Keratinocyte (primary cell): ENCODE measurements at regions not wholly inside any gene's neighbourhood (a gene's known extent, or its start where the extent isn't known, plus 50 kb on each side); places are given as distances from the start of the nearest gene placed in this dataset.

Experiments used
- DNase-seq: peaks from one replicate; pipeline ENCODE4 v3.0.0-alpha.2; 2011; ENCODE audit warnings: low read depth, missing footprints, low spot score
- FAIRE-seq: peaks from 2 replicates; lab custom pipeline; 2011; peaks lifted over from hg19 to GRCh38; lab: Jason Lieb, UNC
- H2AFZ ChIP-seq: 2 replicates; pipeline ENCODE4 v1.6.0; 2012; ENCODE audit warnings: low read length, control low read depth, inconsistent platforms; ENCODE audit not compliant: control insufficient read depth
- H3K27ac ChIP-seq: 2 replicates; pipeline ENCODE4 v1.5.1; 2011; ENCODE audit warnings: low read length; ENCODE audit not compliant: control insufficient read depth, insufficient read depth
- H3K27me3 ChIP-seq: 3 replicates; pipeline ENCODE4 v1.6.0; 2011; ENCODE audit warnings: low read length; ENCODE audit not compliant: control insufficient read depth, insufficient read depth; ENCODE audit errors: extremely low read depth
- H3K36me3 ChIP-seq, 2 experiments: 2 replicates in 1 of 2; 3 replicates in 1 of 2; pipeline ENCODE4 v1.5.1; 2011; ENCODE audit warnings: low read length in 2 of 2, mild to moderate bottlenecking in 1 of 2; ENCODE audit not compliant: control insufficient read depth in 2 of 2, insufficient read depth in 2 of 2; ENCODE audit errors: extremely low read depth in 1 of 2
- H3K4me1 ChIP-seq: 3 replicates; pipeline ENCODE4 v1.5.1; 2011; ENCODE audit warnings: low read length; ENCODE audit not compliant: control insufficient read depth, insufficient read depth; ENCODE audit errors: extremely low read depth
- H3K4me2 ChIP-seq: 3 replicates; pipeline ENCODE4 v1.6.0; 2011; ENCODE audit warnings: low read depth, low read length; ENCODE audit not compliant: control insufficient read depth, insufficient read depth; ENCODE audit errors: extremely low read depth
- H3K4me3 ChIP-seq, 3 experiments: fragments of 200-600 bp in 1 of 3; sonication (generic) in 1 of 3; 2 replicates in 2 of 3; 3 replicates in 1 of 3; pipeline ENCODE4 v1.5.1; 2011 to 2016; ENCODE audit warnings: low read length in 3 of 3, mild to moderate bottlenecking in 3 of 3, control low read depth in 2 of 3, inconsistent platforms in 1 of 3, low read depth in 1 of 3, mixed read lengths in 1 of 3, mixed run types in 1 of 3, moderate library complexity in 1 of 3; ENCODE audit not compliant: control insufficient read depth in 2 of 3, insufficient read depth in 2 of 3; ENCODE audit errors: extremely low read depth in 1 of 3
- H3K79me2 ChIP-seq: 2 replicates; pipeline ENCODE4 v1.6.0; 2012; ENCODE audit warnings: low read length; ENCODE audit not compliant: control insufficient read depth, insufficient read depth
- H3K9ac ChIP-seq: 3 replicates; pipeline ENCODE4 v1.6.0; 2011; ENCODE audit warnings: low read length; ENCODE audit not compliant: control insufficient read depth, insufficient read depth; ENCODE audit errors: extremely low read depth
- H3K9me1 ChIP-seq: 3 replicates; pipeline ENCODE4 v1.6.0; 2011; ENCODE audit warnings: low read length; ENCODE audit not compliant: control insufficient read depth, insufficient read depth; ENCODE audit errors: extremely low read depth
- H3K9me3 ChIP-seq: 2 replicates; pipeline ENCODE4 v1.5.1; 2012; ENCODE audit warnings: low read depth, low read length; ENCODE audit not compliant: control insufficient read depth
- H4K20me1 ChIP-seq: 3 replicates; pipeline ENCODE4 v1.6.0; 2011; ENCODE audit warnings: low read length; ENCODE audit not compliant: control insufficient read depth, insufficient read depth; ENCODE audit errors: extremely low read depth
- CTCF ChIP-seq, 3 experiments: IDR thresholded peaks in 1 of 3; conservative IDR thresholded peaks in 1 of 3; optimal IDR thresholded peaks in 1 of 3; 2 replicates in 2 of 3; 3 replicates in 1 of 3; pipeline versions ENCODE3 to v1.5.1; 2011; ENCODE audit warnings: low read length in 3 of 3, mild to moderate bottlenecking in 3 of 3, moderate library complexity in 2 of 3, control low read depth in 1 of 3, inconsistent platforms in 1 of 3; ENCODE audit not compliant: insufficient read depth in 2 of 3; ENCODE audit errors: extremely low read depth in 1 of 3
- EZH2 ChIP-seq: IDR thresholded peaks from one replicate; pipeline ENCODE4 v1.6.1; 2012; ENCODE audit warnings: inconsistent platforms, mild to moderate bottlenecking, low read length, moderate library complexity
- dilution Hi-C: fragments of 300-500 bp; cut with MboI; formaldehyde crosslinking; loops from one replicate; pipeline ENCODE4 v1.7.0; 2020; ENCODE audit warnings: low sequenced_read_pairs; ENCODE audit not compliant: extremely low pct_ligation_motif_present

- Histone ChIP-seq H3K9me3 (no peaks in the 10 kb centered on the region), H4K20me1 (no peaks in the 10 kb centered on the region), H3K9ac (no peak overlapping the region), H3K27ac (no peak overlapping the region), H3K36me3 (peaks cover 0 to 2% of the 10 kb centered on the region in 2 experiments), H3K4me3 (no peak overlapping the region), H2AFZ (no peak overlapping the region), H3K9me1 (no peaks in the 10 kb centered on the region), H3K27me3 (no peaks in the 10 kb centered on the region), H3K79me2 (no peaks in the 10 kb centered on the region), H3K4me1 (no peaks in the 10 kb centered on the region), H3K4me2 (no peak overlapping the region)
- FAIRE-seq (no peak), DNase-seq (no peak)
- TF ChIP-seq EZH2 (no peak), CTCF (optimal IDR thresholded peaks at IDR 0.05 in 1 of 3, IDR thresholded peaks at IDR 0.05 in 1 of 3, conservative IDR thresholded peaks at IDR 0.05 in 1 of 3; ENCODE audit: extremely low read depth in 1 of 3, insufficient read depth in 2 of 3, low read length in 3 of 3) (no peak)
- dilution Hi-C loops = no loop called here
Observed at GRCh38 chr22:47849576-47849975, 1087.1 kb downstream of the TBC1D22A start.

GRCh38 chr22:47848184-47848920, 1085.9 kb downstream of the TBC1D22A start:
- Histone ChIP-seq H3K36me3 (peaks cover 0 to 2% of the 10 kb centered on the region in 2 experiments), H3K79me2 (no peaks in the 10 kb centered on the region), H3K27me3 (no peaks in the 10 kb centered on the region), H3K4me1 (no peaks in the 10 kb centered on the region), H4K20me1 (no peaks in the 10 kb centered on the region), H2AFZ (no peak overlapping the region), H3K9me3 (no peaks in the 10 kb centered on the region), H3K9ac (no peak overlapping the region), H3K27ac (no peak overlapping the region), H3K9me1 (no peaks in the 10 kb centered on the region), H3K4me3 (no peak overlapping the region), H3K4me2 (no peak overlapping the region)
- dilution Hi-C loops = no loop called here
- DNase-seq (no peak), FAIRE-seq (no peak)
- TF ChIP-seq EZH2 (no peak), CTCF (optimal IDR thresholded peaks at IDR 0.05 in 1 of 3, IDR thresholded peaks at IDR 0.05 in 1 of 3, conservative IDR thresholded peaks at IDR 0.05 in 1 of 3; ENCODE audit: extremely low read depth in 1 of 3, insufficient read depth in 2 of 3, low read length in 3 of 3) (no peak)
